Lung (tissue), 9 donors: ENCODE measurements at regions not wholly inside any gene's neighbourhood (a gene's known extent, or its start where the extent isn't known, plus 50 kb on each side); places are given as distances from the start of the nearest gene placed in this dataset.
"Not testable (repeated sequence)": the region's sequence is repeated elsewhere in the genome, so short reads cannot be mapped to it uniquely, and the experiment has no call there.

Source experiments
- ATAC-seq: fragments of 200-7000 bp; cut with Tn5 transposase; one replicate; pipeline ENCODE4 v1.9.1; 2020; ENCODE audit warnings: moderate number of reproducible peaks; ENCODE audit not compliant: insufficient read depth, low FRiP score
- DNase-seq, 3 donors: peaks; one replicate each; pipeline ENCODE4 v3.0.0-alpha.2; 2013 to 2017
- H3K27ac ChIP-seq, 2 donors: one replicate each; pipeline ENCODE4 v1.5.1; 2013; ENCODE audit warnings: mild to moderate bottlenecking in 2 of 2, moderate library complexity in 2 of 2, control low read depth in 1 of 2, inconsistent platforms in 1 of 2, low read depth in 1 of 2, low read length in 1 of 2
- H3K27me3 ChIP-seq, 3 donors: one replicate each; pipeline ENCODE4 v1.5.1; 2013; ENCODE audit warnings: low read length in 2 of 3; ENCODE audit not compliant: control insufficient read depth in 3 of 3, insufficient read depth in 3 of 3
- H3K36me3 ChIP-seq, 4 donors: one replicate each; pipeline ENCODE4 v1.5.1; 2013; ENCODE audit warnings: low read length in 4 of 4, mild to moderate bottlenecking in 1 of 4, moderate library complexity in 1 of 4; ENCODE audit not compliant: control insufficient read depth in 4 of 4, insufficient read depth in 4 of 4
- H3K4me1 ChIP-seq, 5 donors: one replicate each; pipeline ENCODE4 v1.5.1; 2013; ENCODE audit warnings: low read length in 5 of 5, mild to moderate bottlenecking in 2 of 5, moderate library complexity in 1 of 5; ENCODE audit not compliant: control insufficient read depth in 5 of 5, insufficient read depth in 5 of 5
- H3K4me3 ChIP-seq: one replicate; pipeline ENCODE4 v1.5.1; 2013; ENCODE audit warnings: mild to moderate bottlenecking, control low read depth, moderate library complexity
- H3K9ac ChIP-seq, 2 donors: one replicate each; pipeline ENCODE4 v1.5.1; 2013; ENCODE audit warnings: low read length in 2 of 2, control low read depth in 1 of 2; ENCODE audit not compliant: insufficient read depth in 1 of 2
- H3K9me3 ChIP-seq, 4 donors: one replicate each; pipeline ENCODE4 v1.5.1; 2013; ENCODE audit warnings: low read length in 3 of 4, mild to moderate bottlenecking in 1 of 4, moderate library complexity in 1 of 4; ENCODE audit not compliant: control insufficient read depth in 4 of 4, insufficient read depth in 3 of 4
- WGBS, 2 donors: extraction: QIAGEN DNeasy Blood & Tissue Kit; methylation state at CpG; one replicate each; pipeline ENCODE4 v1.1.7; 2013; 5-methylcytosine and 5-hydroxymethylcytosine counted together
- donor health status: Bipolar disorder and iron deficiency.
- donor health status: healthy.
- donor health status: DM: yes; HTN: yes; CAD: no.

DNA sequence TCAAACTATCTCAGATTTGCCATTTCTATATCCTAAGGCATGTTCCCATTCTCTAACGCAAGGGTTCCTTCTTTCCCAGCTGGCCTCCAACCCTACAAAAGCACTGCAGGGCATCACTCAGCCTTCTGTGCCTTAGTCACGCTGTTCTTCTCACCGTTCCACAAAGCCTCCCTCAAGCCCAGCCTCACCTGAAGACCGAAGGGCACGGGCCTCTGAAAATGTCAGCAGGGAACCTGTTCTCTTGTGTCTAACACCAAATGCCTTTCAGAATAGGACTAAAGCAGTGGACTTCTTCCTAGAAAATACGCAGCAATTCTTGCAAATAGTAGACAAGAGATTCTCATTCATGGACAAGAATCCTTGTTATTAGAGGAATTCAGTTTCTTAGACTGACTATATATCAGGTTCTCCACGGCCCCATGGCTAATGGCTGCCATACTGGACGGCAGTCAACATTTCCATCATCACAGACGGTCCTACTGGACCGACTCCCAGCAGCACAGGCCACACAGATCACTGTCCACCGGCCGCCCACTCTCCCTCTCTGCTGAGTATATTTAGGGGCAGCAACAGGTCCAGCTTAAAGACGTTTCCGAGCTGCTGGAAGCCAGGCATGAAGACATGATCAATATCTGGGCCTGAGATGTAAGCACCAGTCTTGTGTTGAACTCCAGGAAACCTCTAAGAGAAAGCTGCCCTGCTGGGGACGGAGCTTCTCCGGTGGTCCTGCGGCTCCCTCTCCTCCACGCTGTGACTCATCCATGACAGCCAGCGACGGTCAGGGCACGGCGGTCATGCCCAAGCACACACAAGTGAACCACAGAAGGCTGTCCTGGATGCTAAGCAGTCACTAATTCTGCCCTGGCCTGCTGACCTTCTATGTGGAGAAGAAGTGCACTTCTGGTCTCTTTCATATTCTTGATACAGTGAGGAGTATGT is 61.8 kb upstream of the TNK2 start:
- H3K4me3 ChIP-seq, DNase-seq, H3K27ac ChIP-seq, H3K27me3 ChIP-seq, H3K9ac ChIP-seq, ATAC-seq, H3K4me1 ChIP-seq, H3K9me3 ChIP-seq: not testable (repeated sequence)
- H3K36me3 ChIP-seq = peaks cover 0 to 25% (median 7%) of the 10 kb centered on the region in 4 donors
- 92 to 95% methylated on average over 21 of the region's 22 CpGs for WGBS, 2 donors

DNA sequence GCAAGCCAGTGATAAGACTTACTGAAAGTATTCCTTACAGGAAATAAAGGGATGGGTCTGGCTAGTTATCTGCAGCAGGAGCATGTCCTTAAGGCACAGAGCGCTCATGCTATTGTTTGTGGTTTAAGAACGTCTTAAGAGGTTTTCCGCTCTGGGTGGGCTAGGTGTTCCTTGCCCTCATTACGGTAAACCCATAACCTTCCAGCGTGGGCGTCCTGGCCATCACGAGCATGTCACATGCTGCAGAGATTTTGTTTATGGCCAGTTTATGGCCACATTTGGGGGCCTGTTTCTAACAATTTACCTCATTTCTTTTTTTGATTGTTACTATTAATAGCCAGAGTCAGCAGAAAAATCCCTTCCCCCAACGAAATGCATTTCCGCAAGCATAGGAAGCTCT is 61.0 kb upstream of the TNK2 start:
- not testable (repeated sequence) for H3K4me1 ChIP-seq, H3K9ac ChIP-seq, H3K27me3 ChIP-seq, H3K4me3 ChIP-seq, DNase-seq, H3K9me3 ChIP-seq, ATAC-seq, H3K27ac ChIP-seq
- WGBS, 2 donors = 89 to 95% methylated on average over 9 of the region's 9 CpGs
- H3K36me3 ChIP-seq = peaks cover 0 to 28% (median 7%) of the 10 kb centered on the region in 4 donors

DNA sequence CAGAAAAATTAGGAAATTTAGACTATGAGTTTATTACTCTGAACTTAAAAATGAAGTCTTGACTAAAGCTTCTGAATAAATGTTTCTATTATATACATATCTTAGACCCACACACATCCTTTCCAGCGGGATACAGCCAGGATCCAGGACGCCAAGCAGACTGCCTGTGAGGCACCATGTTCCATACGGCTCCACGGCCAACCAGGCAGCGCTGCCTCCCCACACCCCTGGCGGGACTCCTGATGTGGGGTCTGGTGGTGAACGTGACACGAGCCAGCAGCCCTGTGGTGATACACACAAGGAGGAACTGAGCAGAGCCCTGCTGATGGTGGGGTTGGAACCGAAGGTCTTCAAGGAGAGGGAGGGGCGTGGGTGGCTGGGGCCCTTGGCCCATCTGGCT is 59.8 kb upstream of the TNK2 start:
- not testable (repeated sequence) for H3K4me3 ChIP-seq, DNase-seq, H3K9me3 ChIP-seq, ATAC-seq, H3K9ac ChIP-seq, H3K4me1 ChIP-seq, H3K27me3 ChIP-seq, H3K27ac ChIP-seq
- WGBS, 2 donors = 93 to 94% methylated on average over 8 of the region's 10 CpGs
- peaks cover 0 to 25% (median 7%) of the 10 kb centered on the region in 4 donors for H3K36me3 ChIP-seq

DNA sequence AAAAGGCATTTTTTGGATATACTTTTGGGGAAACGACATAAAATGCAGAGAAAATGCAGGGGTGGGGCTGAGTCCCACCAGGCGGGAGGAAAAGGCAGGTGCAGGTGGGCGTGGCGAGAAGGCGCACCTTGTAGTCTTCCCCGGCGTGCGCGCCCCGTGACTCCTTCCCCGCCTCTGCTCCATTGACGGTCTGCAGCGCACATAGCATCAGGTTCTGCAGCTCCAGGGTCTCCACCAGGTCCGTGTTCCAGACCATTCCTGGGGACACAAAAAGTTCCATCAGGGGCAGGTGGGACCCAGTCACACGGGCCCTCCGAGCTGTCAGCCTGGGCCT is 59.0 kb upstream of the TNK2 start:
- not testable (repeated sequence) for H3K27ac ChIP-seq, ATAC-seq
- H3K36me3 ChIP-seq = peaks cover 0 to 28% (median 9%) of the 10 kb centered on the region in 4 donors

DNA sequence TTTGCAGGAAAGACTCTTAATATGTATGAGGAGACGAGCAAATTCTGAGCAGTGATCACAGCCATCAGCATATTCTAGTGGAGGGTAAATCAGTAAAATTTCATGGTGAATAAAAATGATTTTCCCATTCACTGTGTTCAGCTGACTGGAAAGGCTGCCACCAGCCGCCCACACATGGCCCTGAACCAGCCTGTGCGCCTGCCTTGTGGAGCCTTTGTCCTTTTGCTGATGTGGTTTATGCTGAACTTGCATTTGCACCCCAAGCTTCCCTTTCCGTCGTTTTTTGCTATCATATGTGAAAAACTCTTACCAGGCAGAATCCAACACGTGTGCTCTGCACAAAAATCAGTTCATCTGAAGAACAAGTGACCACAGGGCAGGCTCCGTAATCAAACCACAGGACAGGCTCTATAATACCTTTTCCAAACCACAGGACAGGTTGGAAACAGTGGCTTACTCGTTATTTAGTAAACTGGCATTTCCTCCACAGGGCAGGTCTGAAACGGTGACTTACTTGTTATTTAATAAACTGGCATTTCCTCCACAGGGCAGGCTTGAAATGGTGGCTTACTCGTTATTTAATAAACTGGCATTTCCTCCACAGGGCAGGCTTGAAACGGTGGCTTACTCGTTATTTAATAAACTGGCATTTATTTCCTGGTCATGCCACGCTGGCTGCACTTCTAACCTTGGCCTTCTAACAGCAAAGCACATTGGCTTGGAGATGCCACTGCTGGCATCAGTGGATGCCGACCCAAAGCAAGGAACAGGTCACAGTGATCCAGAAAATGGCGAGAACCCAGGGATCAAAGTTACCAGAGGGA is 58.4 kb upstream of the TNK2 start:
- H3K9ac ChIP-seq, H3K4me1 ChIP-seq, DNase-seq, H3K9me3 ChIP-seq, H3K27ac ChIP-seq, H3K27me3 ChIP-seq, H3K4me3 ChIP-seq: not testable (repeated sequence)
- peak; percentile 32 for ATAC-seq
- peaks cover 0 to 30% (median 10%) of the 10 kb centered on the region in 4 donors for H3K36me3 ChIP-seq
- 78 to 89% methylated on average over 12 to 13 of the region's 15 CpGs for WGBS, 2 donors

More for the DNA sequence above, 59.0 kb upstream of the TNK2 start:
- H3K4me3 ChIP-seq, H3K27me3 ChIP-seq, DNase-seq, H3K9me3 ChIP-seq, H3K9ac ChIP-seq, H3K4me1 ChIP-seq: not testable (repeated sequence)
- WGBS, 2 donors = no CpG with 5 or more reads among the region's 16 CpGs

DNA sequence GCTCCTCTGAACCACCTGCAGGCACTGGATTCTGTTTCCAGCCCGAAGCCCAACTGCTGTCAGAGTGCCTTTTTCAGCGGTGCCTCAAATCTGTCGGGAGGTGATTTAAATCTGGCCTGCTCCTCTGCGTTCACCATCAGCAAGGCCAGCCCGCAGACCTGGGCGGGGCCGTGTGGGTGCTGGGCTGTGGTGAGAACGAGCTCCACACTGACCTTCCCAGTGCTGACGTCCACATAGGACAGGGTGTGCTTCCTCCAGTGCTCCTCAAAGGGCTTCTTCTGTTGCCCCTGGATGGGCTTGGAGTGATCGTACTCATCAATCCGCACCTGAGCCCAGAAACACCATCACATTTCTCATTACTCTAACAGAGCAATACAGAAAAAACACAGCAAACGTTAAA is 56.9 kb upstream of the TNK2 start:
- not testable (repeated sequence) for DNase-seq

DNA sequence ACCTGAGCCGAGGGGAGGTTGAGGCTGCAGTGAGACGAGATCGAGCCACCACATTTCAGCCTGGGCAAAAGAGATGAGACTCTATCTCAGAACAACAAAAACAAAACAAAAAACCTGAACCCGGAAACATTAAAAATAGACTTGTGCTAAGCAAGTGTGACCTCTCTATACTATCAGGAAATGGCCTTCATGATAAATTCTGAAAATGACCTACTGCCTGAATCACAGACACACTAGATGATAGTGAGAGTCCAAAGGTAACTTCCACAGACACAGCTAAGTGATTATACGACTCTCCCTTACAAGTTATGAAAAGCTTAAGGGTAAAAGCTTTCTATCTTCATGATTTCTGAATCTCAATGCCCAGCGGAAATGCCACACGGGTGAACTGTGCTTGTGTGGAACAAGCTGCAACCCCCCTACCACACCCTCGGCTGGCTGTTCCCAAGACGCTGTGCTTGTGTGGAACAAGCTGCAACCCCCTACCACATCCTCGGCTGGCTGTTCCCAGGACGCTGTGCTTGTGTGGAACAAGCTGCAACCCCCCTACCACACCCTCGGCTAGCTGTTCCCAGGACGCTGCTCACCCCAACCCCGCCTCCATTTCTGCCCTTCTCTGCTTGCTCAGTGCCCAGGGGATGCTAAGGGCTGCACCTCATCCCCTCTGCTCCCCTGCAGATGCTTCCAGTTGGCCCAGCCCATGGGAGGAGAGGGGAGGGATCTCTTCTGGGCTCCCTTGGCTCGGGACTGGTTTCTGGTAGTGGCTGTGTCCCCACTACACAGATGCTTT is 56.2 kb upstream of the TNK2 start:
- not testable (repeated sequence) for DNase-seq, H3K9ac ChIP-seq

More for the DNA sequence above, 56.9 kb upstream of the TNK2 start:
- H3K27ac ChIP-seq, H3K4me1 ChIP-seq, H3K27me3 ChIP-seq, H3K9ac ChIP-seq, ATAC-seq, H3K4me3 ChIP-seq, H3K9me3 ChIP-seq: not testable (repeated sequence)
- H3K36me3 ChIP-seq = peaks cover 0 to 26% (median 5%) of the 10 kb centered on the region in 4 donors
- 95 to 97% methylated on average over 12 of the region's 12 CpGs for WGBS, 2 donors

More for the DNA sequence above, 56.2 kb upstream of the TNK2 start:
- H3K9me3 ChIP-seq, H3K27ac ChIP-seq, H3K4me3 ChIP-seq, H3K4me1 ChIP-seq, H3K27me3 ChIP-seq, ATAC-seq: not testable (repeated sequence)
- peaks cover 0 to 25% (median 3%) of the 10 kb centered on the region in 4 donors for H3K36me3 ChIP-seq
- WGBS, 2 donors = 94 to 97% methylated on average over 14 to 15 of the region's 15 CpGs
